Fibroblast of mammary gland (primary cell): ENCODE measurements at regions not wholly inside any gene's neighbourhood (a gene's known extent, or its start where the extent isn't known, plus 50 kb on each side); places are given as distances from the start of the nearest gene placed in this dataset.
"Not testable (repeated sequence)": the region's sequence is repeated elsewhere in the genome, so short reads cannot be mapped to it uniquely, and the experiment has no call there.

ENCODE experiments used
- DNase-seq: peaks from one replicate; pipeline ENCODE4 v3.0.0-alpha.2; 2010; ENCODE audit warnings: low read depth
- H3K4me3 ChIP-seq: 2 replicates; pipeline ENCODE4 v1.5.1; 2011; ENCODE audit warnings: low read depth, mild to moderate bottlenecking, low read length, moderate library complexity; ENCODE audit not compliant: control insufficient read depth
- CTCF ChIP-seq: conservative IDR thresholded peaks from 2 replicates; pipeline ENCODE4 v1.5.1; 2011; ENCODE audit warnings: low read depth, low read length, inconsistent platforms; ENCODE audit not compliant: control insufficient read depth, insufficient read depth

DNA sequence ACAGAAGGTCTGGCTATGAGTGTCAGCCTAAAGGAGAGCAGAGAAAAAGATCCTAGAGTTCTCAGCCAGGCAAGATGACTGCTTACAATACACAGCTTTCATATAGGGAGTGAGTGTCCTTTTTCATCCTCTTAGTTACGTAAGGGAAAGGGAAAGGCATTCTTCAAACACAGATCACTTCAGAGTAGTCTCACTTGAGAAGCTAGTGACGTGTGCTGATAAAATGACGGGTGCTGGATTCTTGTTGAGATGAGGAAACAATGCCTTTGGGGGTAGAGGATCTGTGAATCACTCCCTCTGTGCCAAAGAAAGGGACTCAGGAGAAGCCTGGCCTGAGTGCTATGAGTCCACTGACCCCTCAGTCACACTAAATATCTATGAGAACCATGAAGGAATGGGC, 117.3 kb downstream of the QRSL1 start:
- DNase-seq: peak; percentile 7
- TF ChIP-seq CTCF: no peak
- H3K4me3 ChIP-seq: no peak overlapping the region

- DNase-seq: no peak
- H3K4me3 ChIP-seq: no peak overlapping the region
- no peak for TF ChIP-seq CTCF
Measured at GRCh38 chr6:106745824-106746582, 116.6 kb downstream of the QRSL1 start.

DNA sequence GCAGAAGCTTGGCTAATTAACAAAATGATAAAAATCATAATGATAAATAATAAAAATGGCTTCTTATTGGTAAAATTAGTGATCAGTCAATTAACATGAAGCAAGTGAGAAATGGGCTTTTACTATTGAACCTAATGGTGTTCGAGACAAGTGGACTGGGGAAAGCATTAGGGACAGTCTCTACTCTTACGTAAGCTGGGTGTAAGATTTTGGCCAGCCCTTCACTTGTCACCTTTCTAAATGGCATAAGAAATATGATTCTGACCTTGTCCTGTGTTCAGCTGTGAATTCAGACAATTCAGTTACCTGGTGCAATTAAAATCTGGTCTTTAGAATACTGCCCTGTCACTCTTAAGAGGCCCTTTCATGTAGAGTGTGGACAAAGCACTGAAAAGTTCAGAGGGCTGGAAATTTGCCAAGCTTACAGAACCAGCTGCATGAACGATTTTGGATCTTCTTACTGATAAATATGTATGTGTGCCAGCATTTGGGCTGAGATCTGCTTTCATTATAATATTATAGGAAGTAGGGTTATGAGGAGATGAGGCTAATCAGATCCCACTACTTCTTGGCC, 115.9 kb downstream of the QRSL1 start:
- no peak overlapping the region for H3K4me3 ChIP-seq
- no peak for TF ChIP-seq CTCF

GRCh38 chr6:106744781-106745180, 115.4 kb downstream of the QRSL1 start:
- no peak overlapping the region for H3K4me3 ChIP-seq
- no peak for DNase-seq
- no peak for TF ChIP-seq CTCF

More for the DNA sequence above, 115.9 kb downstream of the QRSL1 start:
- no peak for DNase-seq

GRCh38 chr6:106744029-106744428, 114.7 kb downstream of the QRSL1 start:
- H3K4me3 ChIP-seq, DNase-seq: not testable (repeated sequence)

- H3K4me3 ChIP-seq: no peak overlapping the region
- DNase-seq: no peak
- no peak for TF ChIP-seq CTCF
Measured at GRCh38 chr6:106743612-106744011, 114.2 kb downstream of the QRSL1 start.

DNA sequence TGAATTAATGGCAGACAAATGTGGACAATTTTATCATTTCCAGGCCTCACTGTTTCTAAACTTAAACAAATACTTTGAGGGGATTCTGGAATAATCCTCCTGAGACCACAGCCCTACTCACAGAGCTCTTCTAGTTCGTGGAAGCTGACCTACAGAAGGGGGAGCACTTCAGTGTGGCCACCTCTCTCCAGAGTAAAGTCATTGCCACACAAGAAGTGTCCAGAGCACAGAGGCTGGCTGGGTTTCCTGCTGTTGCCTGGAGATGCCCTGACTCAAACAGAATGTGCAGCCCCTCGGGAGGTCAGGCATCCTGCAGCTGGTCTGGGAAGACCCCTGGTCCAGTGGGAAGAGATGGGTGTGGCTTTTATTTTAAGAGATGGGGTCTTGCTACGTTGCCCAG, 110.9 kb downstream of the QRSL1 start:
- no peak for DNase-seq
- no peak for TF ChIP-seq CTCF
- H3K4me3 ChIP-seq: no peak overlapping the region
